ENCODE measurements at regions not wholly inside any gene's neighbourhood (a gene's known extent, or its start where the extent isn't known, plus 50 kb on each side); places are given as distances from the start of the nearest gene placed in this dataset.

DNA sequence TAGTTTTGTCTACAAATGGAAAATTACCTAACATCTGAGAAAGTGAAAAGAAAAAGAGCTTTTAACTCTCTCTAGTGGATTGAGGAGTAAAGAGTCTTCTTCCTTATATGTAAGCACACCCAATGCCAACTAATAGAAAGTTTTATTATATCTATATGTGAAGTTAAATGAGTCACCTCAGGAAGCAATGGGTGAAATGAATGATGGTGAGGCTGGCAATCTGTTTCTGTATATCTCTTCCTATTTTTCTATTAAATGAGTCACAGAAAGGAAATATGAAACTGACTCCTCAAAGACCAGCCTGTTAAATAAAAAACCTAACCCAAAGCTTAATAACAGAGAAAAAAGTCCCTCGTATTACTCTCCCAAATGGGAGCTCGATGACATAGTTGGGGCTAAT lies 71.3 kb downstream of the OTOR start:
- no peaks in the 10 kb centered on the region for H3K9me2 ChIP-seq (ENCODE audit: insufficient read depth, low read length)
- no peak overlapping the region for H3K4me2 ChIP-seq (ENCODE audit: low read length)
- no peak overlapping the region for H3K4me3 ChIP-seq (ENCODE audit: low read length)
- no peaks in the 10 kb centered on the region for H3K79me2 ChIP-seq (replicated peaks; ENCODE audit: insufficient read depth, low read length)
- no peaks in the 10 kb centered on the region for H3K27me3 ChIP-seq (ENCODE audit: insufficient read depth, low read depth, low read length)
- no peak overlapping the region for H3K27ac ChIP-seq (ENCODE audit: low read length)
- TF ChIP-seq REST (IDR thresholded peaks at IDR 0.05; ENCODE audit: borderline replicate concordance) (no peak), CTCF (IDR thresholded peaks at IDR 0.05; ENCODE audit: poor library complexity, severe bottlenecking) (no peak), POLR2AphosphoS5 (IDR thresholded peaks at IDR 0.05) (no peak), MXI1 (conservative IDR thresholded peaks at IDR 0.05; ENCODE audit: poor library complexity, severe bottlenecking) (no peak), EP300 (conservative IDR thresholded peaks at IDR 0.05; ENCODE audit: poor library complexity, severe bottlenecking) (no peak), EZH2 (IDR thresholded peaks at IDR 0.05; ENCODE audit: borderline replicate concordance, insufficient read depth, low read length, poor library complexity, severe bottlenecking) (no peak)
- H3K9ac ChIP-seq (ENCODE audit: low read length) = no peak overlapping the region
- no peaks in the 10 kb centered on the region for H3K9me3 ChIP-seq (ENCODE audit: low read length)
- no peak overlapping the region for H2AFZ ChIP-seq (ENCODE audit: low read depth, low read length)
- no peaks in the 10 kb centered on the region for H3K36me3 ChIP-seq (ENCODE audit: insufficient read depth, low read length)
- no peaks in the 10 kb centered on the region for H4K20me1 ChIP-seq (ENCODE audit: insufficient read depth)
- H3F3A ChIP-seq (ENCODE audit: insufficient read depth, low read length, poor library complexity, severe bottlenecking) = no peaks in the 10 kb centered on the region

DNA sequence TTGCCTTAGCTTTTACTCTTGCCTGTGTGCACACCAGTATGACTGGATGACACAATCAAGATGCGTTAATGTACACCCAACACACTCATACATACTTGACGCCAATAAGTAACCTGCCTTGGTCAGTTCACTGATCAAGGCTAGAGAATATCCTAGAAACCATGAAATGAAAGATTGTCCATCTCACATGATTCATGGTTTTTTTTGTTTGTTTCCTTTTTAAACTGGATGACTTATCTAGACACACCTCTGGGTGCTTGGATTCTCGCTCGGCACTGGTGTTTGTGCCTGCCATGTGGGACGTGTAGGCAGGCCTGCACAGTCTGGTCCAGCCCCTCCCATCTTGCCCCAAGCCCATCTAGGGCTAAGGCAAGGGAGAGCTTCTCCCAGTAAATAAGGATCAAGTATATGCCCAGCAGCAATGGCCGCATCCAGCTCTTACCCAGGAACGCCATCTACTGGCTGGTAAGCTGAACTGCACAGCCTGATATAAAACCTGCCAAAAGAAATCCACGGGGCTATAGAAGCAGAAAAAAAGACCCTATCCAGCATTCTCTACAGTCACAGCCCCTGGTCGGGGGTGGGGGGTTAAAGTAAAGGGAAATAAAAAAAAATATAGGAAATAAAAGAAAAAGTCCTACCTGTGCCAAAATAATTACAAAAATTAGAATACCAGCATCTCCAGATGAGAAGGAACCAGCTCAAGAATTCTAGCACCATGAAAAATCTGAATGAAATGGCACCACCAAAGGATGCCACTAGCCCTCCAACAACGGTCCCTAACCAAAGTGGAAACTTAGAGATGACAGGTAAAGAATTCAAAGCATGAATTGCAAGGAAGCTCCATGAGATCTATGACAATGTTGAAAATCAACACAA lies 73.3 kb downstream of the OTOR start:
- Histone ChIP-seq H3K27ac (ENCODE audit: low read length) (no peak overlapping the region), H3K9ac (ENCODE audit: low read length) (no peak overlapping the region), H3K4me3 (ENCODE audit: low read length) (no peak overlapping the region), H3K79me2 (replicated peaks; ENCODE audit: insufficient read depth, low read length) (no peaks in the 10 kb centered on the region), H3K27me3 (ENCODE audit: insufficient read depth, low read depth, low read length) (no peaks in the 10 kb centered on the region), H3K4me2 (ENCODE audit: low read length) (no peak overlapping the region), H3F3A (ENCODE audit: insufficient read depth, low read length, poor library complexity, severe bottlenecking) (no peaks in the 10 kb centered on the region), H3K9me2 (ENCODE audit: insufficient read depth, low read length) (no peaks in the 10 kb centered on the region), H3K36me3 (ENCODE audit: insufficient read depth, low read length) (no peaks in the 10 kb centered on the region), H3K9me3 (ENCODE audit: low read length) (no peaks in the 10 kb centered on the region), H2AFZ (ENCODE audit: low read depth, low read length) (no peak overlapping the region), H4K20me1 (ENCODE audit: insufficient read depth) (no peaks in the 10 kb centered on the region)
- TF ChIP-seq TAF1 (IDR thresholded peaks at IDR 0.05; ENCODE audit: low read depth) = no peak
- peak; percentile 47 for TF ChIP-seq CTCF (IDR thresholded peaks at IDR 0.05; ENCODE audit: poor library complexity, severe bottlenecking)
- TF ChIP-seq RAD21 (conservative IDR thresholded peaks at IDR 0.05) = no peak
- no peak for TF ChIP-seq EP300 (conservative IDR thresholded peaks at IDR 0.05; ENCODE audit: poor library complexity, severe bottlenecking)
- TF ChIP-seq POLR2AphosphoS5 (IDR thresholded peaks at IDR 0.05) = no peak
